ENCODE measurements at regions not wholly inside any gene's neighbourhood (a gene's known extent, or its start where the extent isn't known, plus 50 kb on each side); places are given as distances from the start of the nearest gene placed in this dataset.

GRCh38 chr4:149135062-149135461 is 680.6 kb downstream of the IQCM start:
- Histone ChIP-seq H3K9ac (ENCODE audit: insufficient read depth, low read length) (no peak overlapping the region), H3K27ac (ENCODE audit: insufficient read depth, low read length) (no peak overlapping the region), H2AFZ (ENCODE audit: low read length) (no peak overlapping the region), H4K20me1 (ENCODE audit: control insufficient read depth, extremely low read depth, insufficient read depth, low read length) (no peaks in the 10 kb centered on the region), H3K79me2 (ENCODE audit: control insufficient read depth, insufficient read depth, low read length) (no peaks in the 10 kb centered on the region), H3K27me3 (ENCODE audit: control insufficient read depth, insufficient read depth, low read length) (no peaks in the 10 kb centered on the region), H3K4me2 (ENCODE audit: extremely low read depth, insufficient read depth, low read length) (no peak overlapping the region), H3K4me1 (ENCODE audit: control insufficient read depth, extremely low read depth, insufficient read depth, low read length) (no peaks in the 10 kb centered on the region), H3K9me3 (ENCODE audit: control insufficient read depth, insufficient read depth, low read depth, low read length) (no peaks in the 10 kb centered on the region), H3K4me3 (replicated peaks in 1 of 4; ENCODE audit: control extremely low read depth in 1 of 4, insufficient read depth in 1 of 4, low read depth in 3 of 4, low read length in 4 of 4) (no peak overlapping the region), H3K36me3 (ENCODE audit: control insufficient read depth, insufficient read depth, low read length) (no peaks in the 10 kb centered on the region)
- DNase-seq (ENCODE audit: low read depth in 2 of 2): no peak
- TF ChIP-seq EZH2 (IDR thresholded peaks at IDR 0.05; ENCODE audit: low read length, missing control alignments): no peak
- TF ChIP-seq CTCF (conservative IDR thresholded peaks at IDR 0.05 in 1 of 2, IDR thresholded peaks at IDR 0.05 in 1 of 2; ENCODE audit: low read depth in 1 of 2, low read length in 2 of 2): no peak

- H3K9me3 ChIP-seq (ENCODE audit: control insufficient read depth, insufficient read depth, low read depth, low read length): no peaks in the 10 kb centered on the region
- H3K4me1 ChIP-seq (ENCODE audit: control insufficient read depth, extremely low read depth, insufficient read depth, low read length): no peaks in the 10 kb centered on the region
- no peaks in the 10 kb centered on the region for H3K36me3 ChIP-seq (ENCODE audit: control insufficient read depth, insufficient read depth, low read length)
- no peaks in the 10 kb centered on the region for H3K79me2 ChIP-seq (ENCODE audit: control insufficient read depth, insufficient read depth, low read length)
- no peak for DNase-seq (ENCODE audit: low read depth in 2 of 2)
- no peak overlapping the region for H3K27ac ChIP-seq (ENCODE audit: insufficient read depth, low read length)
- H3K9ac ChIP-seq (ENCODE audit: insufficient read depth, low read length): no peak overlapping the region
- no peak overlapping the region for H3K4me2 ChIP-seq (ENCODE audit: extremely low read depth, insufficient read depth, low read length)
- TF ChIP-seq EZH2 (IDR thresholded peaks at IDR 0.05; ENCODE audit: low read length, missing control alignments) (no peak), CTCF (conservative IDR thresholded peaks at IDR 0.05 in 1 of 2, IDR thresholded peaks at IDR 0.05 in 1 of 2; ENCODE audit: low read depth in 1 of 2, low read length in 2 of 2) (no peak)
- no peak overlapping the region for H3K4me3 ChIP-seq (replicated peaks in 1 of 4; ENCODE audit: control extremely low read depth in 1 of 4, insufficient read depth in 1 of 4, low read depth in 3 of 4, low read length in 4 of 4)
- H3K27me3 ChIP-seq (ENCODE audit: control insufficient read depth, insufficient read depth, low read length): no peaks in the 10 kb centered on the region
- H4K20me1 ChIP-seq (ENCODE audit: control insufficient read depth, extremely low read depth, insufficient read depth, low read length): no peaks in the 10 kb centered on the region
- no peak overlapping the region for H2AFZ ChIP-seq (ENCODE audit: low read length)
Observed at GRCh38 chr4:149121023-149121404, 678.8 kb upstream of the NR3C2 start.

GRCh38 chr4:149120331-149121022 is 678.3 kb upstream of the NR3C2 start:
- Histone ChIP-seq H3K79me2 (ENCODE audit: control insufficient read depth, insufficient read depth, low read length) (no peaks in the 10 kb centered on the region), H3K36me3 (ENCODE audit: control insufficient read depth, insufficient read depth, low read length) (no peaks in the 10 kb centered on the region), H3K9ac (ENCODE audit: insufficient read depth, low read length) (no peak overlapping the region), H3K4me2 (ENCODE audit: extremely low read depth, insufficient read depth, low read length) (no peak overlapping the region), H3K9me3 (ENCODE audit: control insufficient read depth, insufficient read depth, low read depth, low read length) (no peaks in the 10 kb centered on the region), H4K20me1 (ENCODE audit: control insufficient read depth, extremely low read depth, insufficient read depth, low read length) (no peaks in the 10 kb centered on the region), H2AFZ (ENCODE audit: low read length) (no peak overlapping the region), H3K4me1 (ENCODE audit: control insufficient read depth, extremely low read depth, insufficient read depth, low read length) (no peaks in the 10 kb centered on the region), H3K4me3 (replicated peaks in 1 of 4; ENCODE audit: control extremely low read depth in 1 of 4, insufficient read depth in 1 of 4, low read depth in 3 of 4, low read length in 4 of 4) (no peak overlapping the region), H3K27ac (ENCODE audit: insufficient read depth, low read length) (no peak overlapping the region), H3K27me3 (ENCODE audit: control insufficient read depth, insufficient read depth, low read length) (no peaks in the 10 kb centered on the region)
- peak; percentile 22 to 35 for DNase-seq (ENCODE audit: low read depth in 2 of 2)
- TF ChIP-seq EZH2 (IDR thresholded peaks at IDR 0.05; ENCODE audit: low read length, missing control alignments) (no peak), CTCF (conservative IDR thresholded peaks at IDR 0.05 in 1 of 2, IDR thresholded peaks at IDR 0.05 in 1 of 2; ENCODE audit: low read depth in 1 of 2, low read length in 2 of 2) (no peak)
